Activated CD4-positive, alpha-beta memory T cell treated with anti-CD3 and anti-CD28 coated beads for 36 hours (primary cell): ENCODE measurements at regions not wholly inside any gene's neighbourhood (a gene's known extent, or its start where the extent isn't known, plus 50 kb on each side); places are given as distances from the start of the nearest gene placed in this dataset.

Experiments
- CTCF ChIA-PET: fragments of 350-600 bp; sonication (Branson Sonifier 250); formaldehyde crosslinking; loops from one replicate; lab custom pipeline; 2021; ENCODE audit warnings: antibody characterized with exemption, inconsistent platforms; lab: Charles Lee
- POLR2A ChIA-PET: fragments of 350-600 bp; sonication (Branson Sonifier 250); formaldehyde crosslinking; loops from one replicate; lab custom pipeline; 2021; ENCODE audit warnings: antibody characterized with exemption; lab: Charles Lee
- DNase-seq: peaks from one replicate; pipeline ENCODE4 v3.0.0-alpha.2; 2020
- H3K27ac Mint-ChIP-seq: one replicate; pipeline ENCODE4 v1.8.0; 2021; ENCODE audit warnings: mixed read lengths
- H3K27me3 Mint-ChIP-seq: one replicate; pipeline ENCODE4 v1.8.0; 2021; ENCODE audit warnings: mixed read lengths
- H3K36me3 Mint-ChIP-seq: one replicate; pipeline ENCODE4 v1.8.0; 2021; ENCODE audit warnings: mixed read lengths
- H3K4me1 Mint-ChIP-seq: one replicate; pipeline ENCODE4 v1.8.0; 2021; ENCODE audit warnings: low read depth, mixed read lengths
- H3K4me3 Mint-ChIP-seq: one replicate; pipeline ENCODE4 v1.8.0; 2021; ENCODE audit warnings: mild to moderate bottlenecking, mixed read lengths
- H3K9me3 Mint-ChIP-seq: one replicate; pipeline ENCODE4 v1.8.0; 2021; ENCODE audit warnings: mixed read lengths
- intact Hi-C: fragments of 100-400 bp; cut with micrococcal nuclease; formaldehyde crosslinking; loops from one replicate; pipeline ENCODE4 v1.15.1; 2023

- Mint-ChIP-seq H3K27me3 (peaks cover 12% of the 10 kb centered on the region), H3K4me3 (no peak overlapping the region), H3K36me3 (no peaks in the 10 kb centered on the region), H3K4me1 (no peaks in the 10 kb centered on the region), H3K9me3 (peaks cover 5% of the 10 kb centered on the region), H3K27ac (no peak overlapping the region)
- ChIA-PET POLR2A (no interaction called here), CTCF (no interaction called here)
- intact Hi-C loops = no loop called here
- DNase-seq = no peak
Measured at GRCh38 chr7:42794673-42795072, 117.2 kb downstream of the C7orf25 start.

DNA sequence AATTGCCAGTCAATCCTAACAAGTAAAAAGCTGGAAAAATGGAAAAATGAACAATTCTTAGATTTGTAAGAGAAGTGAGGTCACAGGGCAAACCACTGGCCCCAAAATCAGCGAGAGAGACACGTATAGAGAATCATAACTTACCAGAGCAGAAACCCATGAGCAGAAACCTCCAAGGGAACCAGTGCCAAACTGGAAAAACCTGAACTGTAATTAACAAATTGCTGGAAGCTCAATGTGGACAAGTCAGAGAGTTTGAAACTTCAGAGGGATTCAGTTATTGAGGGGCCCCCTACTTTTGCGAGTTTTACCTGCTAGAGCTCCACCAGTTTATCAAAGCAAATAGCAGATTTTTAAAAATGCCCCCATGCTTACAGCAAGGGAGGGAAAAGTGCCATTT lies 119.0 kb downstream of the C7orf25 start:
- ChIA-PET CTCF (no interaction called here), POLR2A (no interaction called here)
- DNase-seq = no peak
- intact Hi-C loops = no loop called here
- H3K27me3 Mint-ChIP-seq = peaks cover 12% of the 10 kb centered on the region
- H3K27ac Mint-ChIP-seq = no peak overlapping the region
- no peak overlapping the region for H3K4me3 Mint-ChIP-seq
- no peaks in the 10 kb centered on the region for H3K36me3 Mint-ChIP-seq
- H3K9me3 Mint-ChIP-seq = peaks cover 3% of the 10 kb centered on the region
- no peaks in the 10 kb centered on the region for H3K4me1 Mint-ChIP-seq

DNA sequence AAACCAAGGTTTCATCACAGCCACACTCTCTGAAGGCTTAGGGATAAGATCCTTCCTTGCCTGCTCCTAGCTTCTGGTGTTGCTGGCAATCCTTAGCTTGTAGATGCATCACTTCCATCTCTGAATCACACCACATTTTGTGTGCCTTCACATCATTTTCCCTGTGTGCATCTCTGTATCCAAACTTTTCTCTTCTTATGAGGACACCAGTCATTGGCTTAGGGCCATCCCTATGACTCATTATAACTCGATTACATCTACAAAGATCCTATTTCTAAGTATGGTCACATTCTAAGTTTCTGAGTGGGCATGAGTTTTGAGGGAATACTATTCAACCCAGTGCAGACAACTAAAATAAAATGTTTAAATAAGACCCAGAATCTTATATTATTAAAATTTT lies 121.7 kb downstream of the C7orf25 start:
- no peaks in the 10 kb centered on the region for H3K36me3 Mint-ChIP-seq
- no peak overlapping the region for H3K4me3 Mint-ChIP-seq
- peaks cover 3% of the 10 kb centered on the region for H3K9me3 Mint-ChIP-seq
- CTCF ChIA-PET = no interaction called here
- intact Hi-C loops = no loop called here
- DNase-seq = no peak
- no peak overlapping the region for H3K27ac Mint-ChIP-seq
- H3K4me1 Mint-ChIP-seq = no peaks in the 10 kb centered on the region
- POLR2A ChIA-PET = no interaction called here
- H3K27me3 Mint-ChIP-seq = peaks cover 4% of the 10 kb centered on the region

DNA sequence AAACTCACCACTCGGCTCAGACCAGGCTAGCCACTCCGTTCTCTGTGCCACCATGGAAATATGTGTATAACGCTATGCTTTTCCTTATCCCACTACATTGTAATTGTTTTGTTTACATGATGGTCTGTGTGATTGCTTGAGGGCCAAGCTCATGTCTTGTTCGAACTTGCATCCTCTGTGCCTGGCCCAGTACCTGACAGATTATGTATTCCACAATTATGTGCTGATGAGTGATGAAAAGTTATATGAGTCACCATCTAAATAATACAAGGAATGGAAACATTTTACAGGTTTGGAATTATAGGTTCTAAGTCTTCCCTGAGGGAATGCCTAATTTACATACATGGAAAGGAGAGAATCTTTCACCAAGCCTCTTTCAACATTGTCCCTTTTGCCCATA lies 137.4 kb downstream of the C7orf25 start:
- Mint-ChIP-seq H3K36me3 (peaks cover 2% of the 10 kb centered on the region), H3K27ac (no peak overlapping the region), H3K4me1 (no peaks in the 10 kb centered on the region), H3K27me3 (peaks cover 1% of the 10 kb centered on the region), H3K9me3 (peaks cover 9% of the 10 kb centered on the region), H3K4me3 (no peak overlapping the region)
- ChIA-PET CTCF (no interaction called here), POLR2A (no interaction called here)
- intact Hi-C loops = no loop called here
- DNase-seq = no peak

- ChIA-PET CTCF (no interaction called here), POLR2A (no interaction called here)
- no peaks in the 10 kb centered on the region for H3K9me3 Mint-ChIP-seq
- H3K4me1 Mint-ChIP-seq = no peaks in the 10 kb centered on the region
- H3K27ac Mint-ChIP-seq = no peak overlapping the region
- H3K36me3 Mint-ChIP-seq = no peaks in the 10 kb centered on the region
- DNase-seq = no peak
- H3K27me3 Mint-ChIP-seq = peaks cover 3% of the 10 kb centered on the region
- intact Hi-C loops = no loop called here
- no peak overlapping the region for H3K4me3 Mint-ChIP-seq
Measured at GRCh38 chr7:42770114-42770513, 141.8 kb downstream of the C7orf25 start.

GRCh38 chr7:42768045-42768444 lies 143.8 kb downstream of the C7orf25 start:
- no peaks in the 10 kb centered on the region for H3K4me1 Mint-ChIP-seq
- ChIA-PET CTCF (no interaction called here), POLR2A (no interaction called here)
- intact Hi-C loops = no loop called here
- no peak overlapping the region for H3K27ac Mint-ChIP-seq
- peaks cover 9% of the 10 kb centered on the region for H3K27me3 Mint-ChIP-seq
- H3K9me3 Mint-ChIP-seq = no peaks in the 10 kb centered on the region
- DNase-seq = no peak
- H3K4me3 Mint-ChIP-seq = no peak overlapping the region
- H3K36me3 Mint-ChIP-seq = no peaks in the 10 kb centered on the region

DNA sequence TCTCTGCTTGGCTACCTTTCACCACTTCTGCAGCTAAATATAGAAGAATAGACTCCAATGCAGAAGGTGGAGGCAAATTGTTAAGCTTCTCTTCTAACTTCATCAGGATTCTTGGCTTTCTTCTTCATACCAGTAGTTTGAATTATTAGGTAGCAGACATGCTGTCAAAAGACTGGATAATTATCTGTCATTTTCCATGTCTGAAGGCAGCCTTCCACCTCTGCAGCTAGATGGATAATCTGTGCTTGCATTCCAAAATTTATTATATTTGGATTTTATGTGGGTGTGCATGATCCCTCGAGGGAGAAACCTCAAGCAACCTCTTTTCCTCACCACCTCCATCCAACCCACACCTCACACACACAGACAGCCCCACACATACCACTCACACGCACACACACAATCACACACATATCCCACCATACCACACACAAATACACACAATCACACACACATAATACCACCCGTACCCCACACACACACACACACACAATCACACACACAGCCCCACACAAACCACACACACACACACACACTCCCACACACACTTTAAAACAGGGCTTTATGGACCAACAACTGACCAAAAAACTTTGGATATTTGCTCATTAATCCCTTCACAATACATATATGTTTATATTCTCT lies 145.0 kb downstream of the C7orf25 start:
- ChIA-PET POLR2A (no interaction called here), CTCF (no interaction called here)
- intact Hi-C loops = no loop called here
- no peak overlapping the region for H3K27ac Mint-ChIP-seq
- DNase-seq = no peak
- no peaks in the 10 kb centered on the region for H3K4me1 Mint-ChIP-seq
- H3K4me3 Mint-ChIP-seq = no peak overlapping the region
- H3K36me3 Mint-ChIP-seq = no peaks in the 10 kb centered on the region
- H3K9me3 Mint-ChIP-seq = no peaks in the 10 kb centered on the region
- H3K27me3 Mint-ChIP-seq = peaks cover 10% of the 10 kb centered on the region

DNA sequence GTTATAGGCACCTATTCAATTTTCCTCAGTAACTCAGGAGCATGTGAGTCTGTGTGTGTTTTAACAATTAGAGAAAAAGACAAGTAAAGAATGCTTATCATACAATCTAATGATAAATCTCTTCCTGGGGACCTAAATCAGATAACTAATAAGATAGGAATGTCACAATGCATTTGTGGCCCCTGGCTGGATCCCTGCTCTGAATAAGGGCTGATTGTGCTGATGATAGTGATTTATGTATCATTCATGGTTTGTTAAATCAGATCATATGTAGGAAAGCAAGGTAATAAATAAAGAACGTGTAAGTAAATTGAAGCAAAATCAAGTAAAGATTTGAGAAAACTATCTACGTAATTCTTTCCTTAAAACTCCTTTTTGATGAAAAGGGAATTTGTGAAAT lies 145.9 kb downstream of the C7orf25 start:
- Mint-ChIP-seq H3K27me3 (peaks cover 10% of the 10 kb centered on the region), H3K36me3 (no peaks in the 10 kb centered on the region), H3K9me3 (no peaks in the 10 kb centered on the region), H3K27ac (no peak overlapping the region), H3K4me3 (no peak overlapping the region), H3K4me1 (no peaks in the 10 kb centered on the region)
- intact Hi-C loops = no loop called here
- ChIA-PET CTCF (no interaction called here), POLR2A (no interaction called here)
- no peak for DNase-seq

- ChIA-PET CTCF (no interaction called here), POLR2A (no interaction called here)
- no peak for DNase-seq
- peaks cover 7% of the 10 kb centered on the region for H3K9me3 Mint-ChIP-seq
- no peak overlapping the region for H3K4me3 Mint-ChIP-seq
- no peaks in the 10 kb centered on the region for H3K4me1 Mint-ChIP-seq
- peaks cover 14% of the 10 kb centered on the region for H3K27me3 Mint-ChIP-seq
- H3K36me3 Mint-ChIP-seq = no peaks in the 10 kb centered on the region
- no peak overlapping the region for H3K27ac Mint-ChIP-seq
- intact Hi-C loops = no loop called here
Measured at GRCh38 chr7:42763137-42763551, 148.7 kb downstream of the C7orf25 start.

DNA sequence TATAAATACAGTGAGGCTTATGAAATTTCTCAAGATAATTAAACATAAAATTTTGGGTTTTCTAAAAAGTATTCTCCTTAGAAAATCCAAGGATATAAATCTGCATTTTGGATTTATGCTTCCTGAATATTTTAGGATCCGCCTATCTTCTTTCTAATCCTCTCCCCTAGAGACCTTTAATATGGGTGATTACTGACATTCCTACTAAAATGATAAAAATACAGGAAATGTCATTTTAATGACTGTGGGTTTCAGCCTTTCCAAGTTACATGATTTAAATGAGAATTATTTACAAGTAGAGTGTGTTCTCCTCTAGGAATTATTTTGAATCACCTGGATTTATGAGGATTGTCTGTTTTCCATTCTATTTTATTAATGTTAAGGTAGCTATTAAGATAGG lies 150.4 kb downstream of the C7orf25 start:
- CTCF ChIA-PET = no interaction called here
- Mint-ChIP-seq H3K4me1 (no peaks in the 10 kb centered on the region), H3K27me3 (peaks cover 12% of the 10 kb centered on the region), H3K27ac (no peak overlapping the region), H3K36me3 (no peaks in the 10 kb centered on the region), H3K4me3 (no peak overlapping the region), H3K9me3 (peaks cover 7% of the 10 kb centered on the region)
- intact Hi-C loops = no loop called here
- POLR2A ChIA-PET = no interaction called here
- DNase-seq = no peak

DNA sequence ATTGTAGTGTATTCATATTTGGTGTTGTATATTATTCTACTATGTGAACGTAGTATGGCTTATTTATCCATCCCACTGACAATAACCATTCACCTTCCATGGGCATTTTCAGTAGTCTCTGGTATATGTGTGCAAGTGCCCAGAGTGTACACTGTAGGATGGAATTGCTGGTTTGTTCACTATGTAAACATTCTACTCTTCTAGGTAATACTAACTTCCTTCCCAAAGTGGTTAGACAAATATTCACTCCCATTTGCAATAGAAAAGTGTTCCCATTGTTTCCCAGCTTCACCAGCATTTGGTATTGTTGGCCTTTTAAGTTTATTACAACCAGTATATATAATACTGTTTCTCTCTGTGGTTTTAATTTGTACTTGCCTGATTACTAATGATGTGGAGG lies 153.7 kb downstream of the C7orf25 start:
- CTCF ChIA-PET = no interaction called here
- H3K27me3 Mint-ChIP-seq = peaks cover 6% of the 10 kb centered on the region
- DNase-seq = no peak
- intact Hi-C loops = no loop called here
- H3K4me3 Mint-ChIP-seq = no peak overlapping the region
- no peaks in the 10 kb centered on the region for H3K4me1 Mint-ChIP-seq
- POLR2A ChIA-PET = no interaction called here
- no peak overlapping the region for H3K27ac Mint-ChIP-seq
- H3K9me3 Mint-ChIP-seq = peaks cover 7% of the 10 kb centered on the region
- H3K36me3 Mint-ChIP-seq = no peaks in the 10 kb centered on the region

DNA sequence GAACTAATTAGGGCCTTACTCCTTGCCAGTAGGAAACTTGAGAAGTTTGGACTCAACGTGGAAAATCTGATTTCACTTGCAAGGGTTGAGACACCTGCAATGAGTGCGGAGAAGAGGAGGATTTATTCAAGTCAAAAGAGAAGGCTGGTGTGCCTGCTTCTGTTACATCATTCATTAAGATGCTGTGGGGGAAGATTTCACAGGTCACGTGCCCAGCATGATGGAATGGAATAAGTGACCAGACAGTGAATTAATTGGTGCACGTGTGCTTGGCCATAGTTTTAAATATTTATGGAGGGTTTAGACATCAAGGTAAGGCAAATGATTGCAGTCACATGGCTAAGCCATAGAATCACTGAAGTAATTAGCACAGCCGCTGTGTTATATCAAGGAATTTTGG lies 155.0 kb downstream of the C7orf25 start:
- H3K9me3 Mint-ChIP-seq = peaks cover 7% of the 10 kb centered on the region
- H3K36me3 Mint-ChIP-seq = no peaks in the 10 kb centered on the region
- CTCF ChIA-PET = no interaction called here
- H3K4me1 Mint-ChIP-seq = no peaks in the 10 kb centered on the region
- no peak overlapping the region for H3K4me3 Mint-ChIP-seq
- H3K27ac Mint-ChIP-seq = no peak overlapping the region
- POLR2A ChIA-PET = no interaction called here
- peaks cover 5% of the 10 kb centered on the region for H3K27me3 Mint-ChIP-seq
- DNase-seq = no peak
- intact Hi-C loops = no loop called here

DNA sequence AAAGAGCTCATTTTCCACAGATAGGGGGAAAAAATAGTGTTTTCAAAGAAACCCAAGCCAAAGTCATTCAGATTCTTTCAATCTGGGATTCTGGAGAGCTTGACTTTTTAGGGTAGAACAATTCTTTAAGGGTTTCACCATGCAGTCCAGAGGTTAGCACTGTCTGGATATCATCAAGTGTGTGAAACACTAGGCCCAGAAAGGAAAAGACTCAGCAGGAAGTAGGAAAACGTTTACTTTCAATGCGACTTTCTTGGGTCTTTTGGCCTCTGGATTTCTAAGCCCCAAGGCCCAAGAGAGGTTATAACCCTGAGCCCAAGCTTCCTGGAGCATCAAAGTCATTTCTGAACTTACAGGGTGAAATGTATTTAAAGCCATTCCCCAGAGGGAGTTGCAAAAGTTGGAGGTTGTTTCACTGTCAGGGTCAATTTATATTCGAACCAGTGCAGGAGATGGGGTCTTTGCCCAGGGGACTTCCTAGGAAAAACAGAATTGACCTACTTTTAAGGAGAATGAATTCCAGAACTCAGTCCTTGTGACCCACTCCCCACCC lies 158.0 kb downstream of the C7orf25 start:
- intact Hi-C loops = no loop called here
- Mint-ChIP-seq H3K27me3 (no peaks in the 10 kb centered on the region), H3K4me3 (no peak overlapping the region), H3K27ac (no peak overlapping the region), H3K9me3 (peaks cover 8% of the 10 kb centered on the region), H3K36me3 (no peaks in the 10 kb centered on the region), H3K4me1 (no peaks in the 10 kb centered on the region)
- CTCF ChIA-PET = no interaction called here
- DNase-seq = no peak
- POLR2A ChIA-PET = no interaction called here
